Activated T-helper 17 cell treated with anti-CD3 and anti-CD28 coated beads, Interleukin-2, amount 50 U/mL, for 72 hours (primary cell): ENCODE measurements at regions not wholly inside any gene's neighbourhood (a gene's known extent, or its start where the extent isn't known, plus 50 kb on each side); places are given as distances from the start of the nearest gene placed in this dataset.
"Not testable (repeated sequence)": the region's sequence is repeated elsewhere in the genome, so short reads cannot be mapped to it uniquely, and the experiment has no call there.

Source experiments
- ATAC-seq: fragments of 150-1000 bp; cut with Tn5 transposase; replicated peaks from 2 replicates; pipeline ENCODE4 v1.10.0; 2021; ENCODE audit warnings: mild to moderate bottlenecking, moderate library complexity
- H3K27ac Mint-ChIP-seq: one replicate; pipeline ENCODE4 v1.8.0; 2022; ENCODE audit warnings: mixed read lengths
- H3K27me3 Mint-ChIP-seq: one replicate; pipeline ENCODE4 v1.8.0; 2022; ENCODE audit warnings: mixed read lengths
- H3K36me3 Mint-ChIP-seq: one replicate; pipeline ENCODE4 v1.8.0; 2022; ENCODE audit warnings: low read depth, mild to moderate bottlenecking, mixed read lengths
- H3K4me1 Mint-ChIP-seq: one replicate; pipeline ENCODE4 v1.8.0; 2022; ENCODE audit warnings: mixed read lengths
- H3K4me3 Mint-ChIP-seq: one replicate; pipeline ENCODE4 v1.8.0; 2022; ENCODE audit warnings: mild to moderate bottlenecking, mixed read lengths
- H3K9me3 Mint-ChIP-seq: one replicate; pipeline ENCODE4 v1.8.0; 2022; ENCODE audit warnings: mixed read lengths

- Mint-ChIP-seq H3K27ac (no peak overlapping the region), H3K4me1 (no peaks in the 10 kb centered on the region), H3K27me3 (peaks cover 3% of the 10 kb centered on the region), H3K9me3 (no peaks in the 10 kb centered on the region), H3K36me3 (no peaks in the 10 kb centered on the region), H3K4me3 (no peak overlapping the region)
- ATAC-seq, result no peak
These were observed 688.2 kb downstream of the NYAP2 start for GRCh38 chr2:226087505-226088365.

GRCh38 chr2:226087051-226087450 lies 687.5 kb downstream of the NYAP2 start:
- Mint-ChIP-seq H3K4me1 (no peaks in the 10 kb centered on the region), H3K9me3 (no peaks in the 10 kb centered on the region), H3K27ac (no peak overlapping the region), H3K36me3 (no peaks in the 10 kb centered on the region), H3K27me3 (peaks cover 5% of the 10 kb centered on the region), H3K4me3 (no peak overlapping the region)
- no peak for ATAC-seq

GRCh38 chr2:226086190-226086589 lies 686.7 kb downstream of the NYAP2 start:
- H3K36me3 Mint-ChIP-seq, result no peaks in the 10 kb centered on the region
- H3K4me3 Mint-ChIP-seq, result no peak overlapping the region
- no peaks in the 10 kb centered on the region for H3K9me3 Mint-ChIP-seq
- ATAC-seq, result no peak
- peaks cover 6% of the 10 kb centered on the region for H3K27me3 Mint-ChIP-seq
- no peaks in the 10 kb centered on the region for H3K4me1 Mint-ChIP-seq
- no peak overlapping the region for H3K27ac Mint-ChIP-seq

- H3K4me3 Mint-ChIP-seq, H3K9me3 Mint-ChIP-seq, H3K27me3 Mint-ChIP-seq, H3K27ac Mint-ChIP-seq, ATAC-seq, H3K36me3 Mint-ChIP-seq, H3K4me1 Mint-ChIP-seq: not testable (repeated sequence)
These were observed 685.9 kb downstream of the NYAP2 start for GRCh38 chr2:226085425-226085824.

GRCh38 chr2:226080334-226080733 lies 680.8 kb downstream of the NYAP2 start:
- no peak overlapping the region for H3K27ac Mint-ChIP-seq
- no peaks in the 10 kb centered on the region for H3K4me1 Mint-ChIP-seq
- H3K9me3 Mint-ChIP-seq, result no peaks in the 10 kb centered on the region
- peaks cover 14% of the 10 kb centered on the region for H3K27me3 Mint-ChIP-seq
- no peak overlapping the region for H3K4me3 Mint-ChIP-seq
- ATAC-seq, result no peak
- no peaks in the 10 kb centered on the region for H3K36me3 Mint-ChIP-seq

GRCh38 chr2:226079671-226080181 lies 680.2 kb downstream of the NYAP2 start:
- no peaks in the 10 kb centered on the region for H3K4me1 Mint-ChIP-seq
- no peak overlapping the region for H3K27ac Mint-ChIP-seq
- no peaks in the 10 kb centered on the region for H3K36me3 Mint-ChIP-seq
- peak; percentile 56 for ATAC-seq
- no peak overlapping the region for H3K4me3 Mint-ChIP-seq
- no peaks in the 10 kb centered on the region for H3K9me3 Mint-ChIP-seq
- peaks cover 14% of the 10 kb centered on the region for H3K27me3 Mint-ChIP-seq

- H3K27ac Mint-ChIP-seq, result no peak overlapping the region
- no peaks in the 10 kb centered on the region for H3K9me3 Mint-ChIP-seq
- no peak for ATAC-seq
- peaks cover 14% of the 10 kb centered on the region for H3K27me3 Mint-ChIP-seq
- no peaks in the 10 kb centered on the region for H3K4me1 Mint-ChIP-seq
- no peak overlapping the region for H3K4me3 Mint-ChIP-seq
- no peaks in the 10 kb centered on the region for H3K36me3 Mint-ChIP-seq
These were observed 679.7 kb downstream of the NYAP2 start for GRCh38 chr2:226079196-226079595.

- Mint-ChIP-seq H3K36me3 (no peaks in the 10 kb centered on the region), H3K27me3 (peaks cover 14% of the 10 kb centered on the region), H3K4me3 (no peak overlapping the region), H3K9me3 (no peaks in the 10 kb centered on the region), H3K4me1 (no peaks in the 10 kb centered on the region), H3K27ac (no peak overlapping the region)
- ATAC-seq, result no peak
These were observed 679.2 kb downstream of the NYAP2 start for GRCh38 chr2:226078666-226079065.

GRCh38 chr2:226077841-226078240 lies 678.3 kb downstream of the NYAP2 start:
- Mint-ChIP-seq H3K27me3 (peaks cover 14% of the 10 kb centered on the region), H3K9me3 (no peaks in the 10 kb centered on the region), H3K27ac (no peak overlapping the region), H3K4me1 (no peaks in the 10 kb centered on the region), H3K4me3 (no peak overlapping the region), H3K36me3 (no peaks in the 10 kb centered on the region)
- no peak for ATAC-seq

- Mint-ChIP-seq H3K27me3 (peaks cover 12% of the 10 kb centered on the region), H3K4me1 (no peaks in the 10 kb centered on the region), H3K4me3 (no peak overlapping the region), H3K27ac (no peak overlapping the region), H3K36me3 (no peaks in the 10 kb centered on the region), H3K9me3 (no peaks in the 10 kb centered on the region)
- no peak for ATAC-seq
These were observed 677.5 kb downstream of the NYAP2 start for GRCh38 chr2:226077031-226077430.

- H3K27ac Mint-ChIP-seq, result no peak overlapping the region
- H3K4me3 Mint-ChIP-seq, result no peak overlapping the region
- H3K9me3 Mint-ChIP-seq, result no peaks in the 10 kb centered on the region
- ATAC-seq, result no peak
- H3K27me3 Mint-ChIP-seq, result peaks cover 11% of the 10 kb centered on the region
- H3K36me3 Mint-ChIP-seq, result no peaks in the 10 kb centered on the region
- no peaks in the 10 kb centered on the region for H3K4me1 Mint-ChIP-seq
These were observed 677.0 kb downstream of the NYAP2 start for GRCh38 chr2:226076529-226076928.

- H3K9me3 Mint-ChIP-seq, result no peaks in the 10 kb centered on the region
- no peak overlapping the region for H3K4me3 Mint-ChIP-seq
- ATAC-seq, result no peak
- no peak overlapping the region for H3K27ac Mint-ChIP-seq
- no peaks in the 10 kb centered on the region for H3K36me3 Mint-ChIP-seq
- H3K27me3 Mint-ChIP-seq, result peaks cover 11% of the 10 kb centered on the region
- H3K4me1 Mint-ChIP-seq, result no peaks in the 10 kb centered on the region
These were observed 674.9 kb downstream of the NYAP2 start for GRCh38 chr2:226074391-226074790.

GRCh38 chr2:226073496-226074160 lies 674.1 kb downstream of the NYAP2 start:
- ATAC-seq, result no peak
- H3K9me3 Mint-ChIP-seq, result no peaks in the 10 kb centered on the region
- H3K27me3 Mint-ChIP-seq, result peaks cover 7% of the 10 kb centered on the region
- H3K27ac Mint-ChIP-seq, result no peak overlapping the region
- no peaks in the 10 kb centered on the region for H3K36me3 Mint-ChIP-seq
- no peak overlapping the region for H3K4me3 Mint-ChIP-seq
- H3K4me1 Mint-ChIP-seq, result no peaks in the 10 kb centered on the region

GRCh38 chr2:226066873-226067272 lies 667.4 kb downstream of the NYAP2 start:
- H3K4me3 Mint-ChIP-seq, result no peak overlapping the region
- H3K36me3 Mint-ChIP-seq, result no peaks in the 10 kb centered on the region
- H3K9me3 Mint-ChIP-seq, result no peaks in the 10 kb centered on the region
- no peaks in the 10 kb centered on the region for H3K4me1 Mint-ChIP-seq
- no peak overlapping the region for H3K27ac Mint-ChIP-seq
- ATAC-seq, result no peak
- no peaks in the 10 kb centered on the region for H3K27me3 Mint-ChIP-seq

- H3K4me1 Mint-ChIP-seq, result no peaks in the 10 kb centered on the region
- no peak overlapping the region for H3K27ac Mint-ChIP-seq
- no peaks in the 10 kb centered on the region for H3K27me3 Mint-ChIP-seq
- no peaks in the 10 kb centered on the region for H3K9me3 Mint-ChIP-seq
- no peaks in the 10 kb centered on the region for H3K36me3 Mint-ChIP-seq
- ATAC-seq, result no peak
- no peak overlapping the region for H3K4me3 Mint-ChIP-seq
These were observed 666.9 kb downstream of the NYAP2 start for GRCh38 chr2:226066391-226066790.
